Large intestine (tissue), 3 donors: ENCODE measurements at regions not wholly inside any gene's neighbourhood (a gene's known extent, or its start where the extent isn't known, plus 50 kb on each side); places are given as distances from the start of the nearest gene placed in this dataset.

Source experiments
- DNase-seq, 2 donors: peaks; one replicate each; pipeline versions ENCODE4 v3.0.0 to v3.0.0-alpha.2; 2013
- H3K27ac ChIP-seq: one replicate; pipeline ENCODE4 v1.5.1; 2013; ENCODE audit warnings: low read length
- H3K27me3 ChIP-seq: 2 replicates; pipeline ENCODE4 v1.6.1; 2013; ENCODE audit warnings: low read length; ENCODE audit not compliant: control insufficient read depth, insufficient read depth
- H3K36me3 ChIP-seq: 2 replicates; pipeline ENCODE4 v1.6.1; 2013; ENCODE audit warnings: low read length; ENCODE audit not compliant: control insufficient read depth, insufficient read depth
- H3K4me1 ChIP-seq: one replicate; pipeline ENCODE4 v1.6.1; 2013; ENCODE audit warnings: low read length; ENCODE audit not compliant: control insufficient read depth, insufficient read depth
- H3K4me3 ChIP-seq: one replicate; pipeline ENCODE4 v1.5.1; 2013; ENCODE audit warnings: low read length
- H3K9me3 ChIP-seq: one replicate; pipeline ENCODE4 v1.6.1; 2013; ENCODE audit warnings: mild to moderate bottlenecking, low read depth, low read length, moderate library complexity; ENCODE audit not compliant: control insufficient read depth
- WGBS: methylation state at CpG from one replicate; pipeline ENCODE4 v1.1.5; 2013; ENCODE audit warnings: low lambda C conversion rate; ENCODE audit not compliant: insufficient coverage; 5-methylcytosine and 5-hydroxymethylcytosine counted together

DNA sequence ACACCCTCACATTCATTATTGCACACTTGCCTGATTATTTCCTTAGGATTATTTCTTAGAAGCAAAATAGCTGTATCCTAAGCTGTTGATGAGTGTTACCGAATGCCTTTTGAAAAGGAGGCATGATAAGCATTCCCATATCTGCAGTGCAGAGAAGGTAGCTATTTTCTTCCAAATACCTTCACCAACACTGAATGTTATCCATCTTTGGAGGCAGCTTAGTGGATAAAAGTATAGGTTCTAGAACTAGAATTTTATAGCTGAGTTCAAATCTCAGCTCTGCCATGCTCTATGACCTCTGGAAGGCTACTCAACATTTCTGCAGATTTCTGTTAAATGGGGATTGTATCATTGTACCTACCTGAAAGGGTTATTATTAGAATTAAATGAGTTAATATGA, 185.0 kb upstream of the CCDC150 start:
- no CpG with 5 or more reads among the region's 1 CpG for WGBS
- no peak for DNase-seq
- no peaks in the 10 kb centered on the region for H3K4me1 ChIP-seq
- no peaks in the 10 kb centered on the region for H3K27me3 ChIP-seq
- no peak overlapping the region for H3K27ac ChIP-seq
- H3K36me3 ChIP-seq, result no peaks in the 10 kb centered on the region
- H3K4me3 ChIP-seq, result no peak overlapping the region
- H3K9me3 ChIP-seq, result no peaks in the 10 kb centered on the region

DNA sequence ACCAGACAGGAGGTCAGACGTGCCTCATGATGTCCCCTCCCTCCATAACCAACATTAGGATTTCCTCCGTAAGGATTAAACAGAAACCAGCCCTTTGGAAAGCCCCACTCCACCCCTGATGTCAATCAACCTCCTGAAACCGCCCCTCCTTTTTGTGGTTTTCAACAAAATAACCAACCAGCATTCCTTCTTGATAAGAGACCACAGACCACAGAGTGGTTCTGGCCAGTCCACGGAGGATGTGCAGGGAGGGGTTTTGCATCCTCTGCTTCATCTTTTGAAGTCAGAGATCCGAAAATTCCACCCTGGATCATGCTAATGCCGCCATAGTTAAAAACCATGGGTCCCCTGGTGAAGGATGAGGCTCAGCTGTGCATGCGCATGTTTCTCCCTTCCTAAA, 180.0 kb upstream of the CCDC150 start:
- Histone ChIP-seq H3K27me3 (no peaks in the 10 kb centered on the region), H3K27ac (no peak overlapping the region), H3K36me3 (no peaks in the 10 kb centered on the region), H3K9me3 (no peaks in the 10 kb centered on the region), H3K4me1 (no peaks in the 10 kb centered on the region), H3K4me3 (no peak overlapping the region)
- no CpG with 5 or more reads among the region's 7 CpGs for WGBS
- no peak for DNase-seq

DNA sequence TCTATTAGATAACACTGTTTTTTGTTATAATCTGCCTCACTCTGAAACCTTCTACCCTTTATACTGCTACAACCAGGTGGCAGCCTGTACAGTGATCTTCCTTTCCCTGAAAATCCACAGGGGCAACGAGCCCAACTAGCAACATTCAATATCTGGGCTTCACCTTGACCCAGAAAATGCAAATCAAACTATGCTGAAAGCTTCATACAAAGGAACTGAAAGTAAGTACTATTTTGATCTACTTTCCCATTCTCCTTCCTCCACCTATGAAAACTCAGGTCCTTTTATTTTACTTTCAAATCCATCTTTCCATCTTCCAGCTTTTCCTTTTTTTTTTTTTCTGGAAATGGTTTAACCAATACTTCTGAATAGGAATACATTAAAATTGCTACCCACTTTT, 175.8 kb upstream of the CCDC150 start:
- H3K9me3 ChIP-seq, result no peaks in the 10 kb centered on the region
- no CpG with 5 or more reads among the region's 1 CpG for WGBS
- H3K27me3 ChIP-seq, result no peaks in the 10 kb centered on the region
- H3K27ac ChIP-seq, result no peak overlapping the region
- no peaks in the 10 kb centered on the region for H3K36me3 ChIP-seq
- H3K4me1 ChIP-seq, result no peaks in the 10 kb centered on the region
- no peak for DNase-seq
- no peak overlapping the region for H3K4me3 ChIP-seq

DNA sequence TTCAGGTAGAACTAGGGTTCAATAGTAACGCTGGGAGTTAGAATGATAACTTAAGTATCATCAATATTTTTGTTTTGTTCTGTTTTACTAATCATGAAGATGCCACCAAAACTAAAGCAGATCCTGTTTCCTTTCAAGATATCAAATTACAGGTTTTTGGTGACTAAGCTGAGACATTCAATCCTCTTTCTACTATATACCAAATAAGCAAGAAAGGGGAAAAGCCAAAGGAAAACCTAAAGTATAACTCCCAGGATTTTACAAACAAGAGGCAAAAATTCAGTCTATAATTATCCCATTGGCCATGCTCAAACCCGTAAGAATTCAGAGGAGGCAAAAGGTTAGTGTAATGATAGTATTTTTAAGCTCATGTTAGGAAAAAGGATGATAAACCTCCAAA, 175.2 kb upstream of the CCDC150 start:
- no peaks in the 10 kb centered on the region for H3K4me1 ChIP-seq
- H3K4me3 ChIP-seq, result no peak overlapping the region
- H3K9me3 ChIP-seq, result no peaks in the 10 kb centered on the region
- 100% methylated on average over 1 of the region's 2 CpGs for WGBS
- DNase-seq, result no peak
- no peak overlapping the region for H3K27ac ChIP-seq
- no peaks in the 10 kb centered on the region for H3K27me3 ChIP-seq
- no peaks in the 10 kb centered on the region for H3K36me3 ChIP-seq

DNA sequence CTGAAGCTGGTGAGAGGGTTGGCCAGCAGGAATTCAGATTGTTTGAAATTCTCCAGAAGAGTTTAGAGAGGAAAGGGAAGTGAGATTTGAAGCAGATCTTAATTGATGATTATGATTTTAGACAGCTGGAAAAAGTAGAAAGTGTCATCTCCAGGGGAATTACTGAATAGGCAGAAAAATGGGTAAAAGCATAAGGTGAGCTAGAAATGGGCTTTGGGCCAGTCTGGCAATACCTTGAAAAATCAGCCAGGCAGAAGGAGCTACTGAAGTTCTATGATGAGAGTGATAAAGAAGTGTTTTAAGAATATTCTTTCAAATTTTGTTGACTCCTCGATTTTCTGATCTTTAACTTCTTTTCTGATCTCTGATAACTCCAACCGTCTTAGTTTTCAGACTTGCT, 172.9 kb upstream of the CCDC150 start:
- Histone ChIP-seq H3K27me3 (no peaks in the 10 kb centered on the region), H3K36me3 (no peaks in the 10 kb centered on the region), H3K27ac (no peak overlapping the region), H3K9me3 (no peaks in the 10 kb centered on the region), H3K4me1 (no peaks in the 10 kb centered on the region), H3K4me3 (no peak overlapping the region)
- WGBS, result 80% methylated on average over 1 of the region's 2 CpGs
- DNase-seq, result no peak

DNA sequence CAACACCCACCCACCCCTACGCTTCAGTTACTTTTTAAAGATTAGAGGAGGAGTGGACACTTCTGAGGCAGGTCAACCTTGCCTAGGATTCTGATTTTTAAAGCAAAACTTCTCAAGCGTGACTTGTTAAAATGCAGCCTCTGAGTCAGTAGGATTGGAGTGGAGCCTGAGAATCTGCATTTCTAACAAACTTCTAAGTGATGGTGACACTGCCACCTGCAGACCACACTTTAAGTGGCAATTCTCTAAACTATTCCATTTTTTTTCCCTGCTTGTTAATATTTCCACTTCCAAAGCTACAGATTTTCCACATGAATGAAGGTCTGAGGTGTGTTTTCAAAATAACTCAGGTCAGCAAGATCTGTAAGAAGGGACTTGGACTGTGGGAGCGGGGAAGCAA, 171.1 kb upstream of the CCDC150 start:
- Histone ChIP-seq H3K4me1 (no peaks in the 10 kb centered on the region), H3K36me3 (no peaks in the 10 kb centered on the region), H3K9me3 (no peaks in the 10 kb centered on the region), H3K27me3 (no peaks in the 10 kb centered on the region), H3K4me3 (no peak overlapping the region), H3K27ac (no peak overlapping the region)
- WGBS, result no CpG with 5 or more reads among the region's 3 CpGs
- no peak for DNase-seq

DNA sequence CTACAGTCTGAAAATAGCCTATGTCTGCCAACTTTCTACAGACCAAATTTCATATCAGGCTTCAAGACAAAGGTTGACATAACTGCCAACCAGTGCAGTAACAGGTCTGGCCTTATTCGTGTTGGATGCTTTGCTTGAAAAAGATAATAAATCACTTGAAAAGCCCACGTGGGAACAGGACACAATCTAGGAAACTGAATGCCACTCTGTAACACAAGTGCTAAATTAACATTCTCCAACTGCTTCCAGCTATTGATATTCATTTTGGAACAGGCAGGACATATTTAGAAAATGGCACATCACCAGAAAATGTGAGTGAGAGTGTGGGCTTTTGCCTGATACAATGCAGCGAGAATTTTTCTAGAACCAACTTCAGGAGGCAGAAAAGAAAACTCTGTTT, 165.9 kb upstream of the CCDC150 start:
- Histone ChIP-seq H3K4me3 (no peak overlapping the region), H3K4me1 (no peaks in the 10 kb centered on the region), H3K9me3 (no peaks in the 10 kb centered on the region), H3K36me3 (no peaks in the 10 kb centered on the region), H3K27me3 (no peaks in the 10 kb centered on the region), H3K27ac (no peak overlapping the region)
- DNase-seq, result no peak
- 43% methylated on average over 2 of the region's 3 CpGs for WGBS

DNA sequence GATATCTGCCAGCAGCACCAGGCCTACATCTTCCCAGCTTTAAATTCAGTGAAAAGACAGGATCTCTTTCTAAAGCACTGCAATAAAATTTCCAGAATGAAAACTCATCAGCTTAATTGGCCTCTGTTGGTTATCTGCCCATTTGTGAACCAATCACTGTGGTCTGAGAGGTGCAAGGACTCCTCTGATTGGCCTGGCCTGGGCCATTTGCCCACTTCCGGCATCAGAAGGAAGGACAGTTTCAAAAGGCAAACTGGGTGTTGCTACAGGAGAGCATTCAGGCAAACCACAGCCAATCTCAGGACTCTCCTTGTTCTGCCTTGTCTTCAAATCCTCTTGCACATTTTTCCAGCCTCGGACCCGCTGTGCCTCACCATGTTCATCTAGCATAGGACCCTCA, 163.9 kb upstream of the CCDC150 start:
- no peak for DNase-seq
- no peaks in the 10 kb centered on the region for H3K9me3 ChIP-seq
- H3K27me3 ChIP-seq, result no peaks in the 10 kb centered on the region
- no peaks in the 10 kb centered on the region for H3K36me3 ChIP-seq
- WGBS, result no CpG with 5 or more reads among the region's 3 CpGs
- no peak overlapping the region for H3K4me3 ChIP-seq
- H3K4me1 ChIP-seq, result no peaks in the 10 kb centered on the region
- H3K27ac ChIP-seq, result no peak overlapping the region

DNA sequence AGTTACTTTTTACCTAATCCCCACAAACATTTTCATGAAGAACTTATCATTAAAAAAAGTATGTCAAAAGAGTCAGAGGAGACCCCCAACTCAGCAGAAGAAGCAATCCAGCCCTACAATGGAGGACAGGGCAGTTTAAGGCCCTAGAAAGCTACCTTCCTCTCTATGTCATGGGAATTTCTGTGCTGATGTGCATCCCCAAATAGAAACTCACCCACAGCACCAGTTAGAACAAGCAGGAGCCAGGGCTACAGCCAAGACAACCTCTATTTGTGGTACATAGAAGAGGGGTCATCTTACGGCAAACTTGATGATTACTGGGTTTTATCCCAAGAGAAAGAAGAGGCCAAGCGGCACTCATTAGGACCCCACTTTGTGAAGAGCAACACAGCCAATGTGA, 160.9 kb upstream of the CCDC150 start:
- no peak for DNase-seq
- no peaks in the 10 kb centered on the region for H3K36me3 ChIP-seq
- no CpG with 5 or more reads among the region's 2 CpGs for WGBS
- no peaks in the 10 kb centered on the region for H3K27me3 ChIP-seq
- H3K9me3 ChIP-seq, result no peaks in the 10 kb centered on the region
- H3K27ac ChIP-seq, result no peak overlapping the region
- no peaks in the 10 kb centered on the region for H3K4me1 ChIP-seq
- no peak overlapping the region for H3K4me3 ChIP-seq

DNA sequence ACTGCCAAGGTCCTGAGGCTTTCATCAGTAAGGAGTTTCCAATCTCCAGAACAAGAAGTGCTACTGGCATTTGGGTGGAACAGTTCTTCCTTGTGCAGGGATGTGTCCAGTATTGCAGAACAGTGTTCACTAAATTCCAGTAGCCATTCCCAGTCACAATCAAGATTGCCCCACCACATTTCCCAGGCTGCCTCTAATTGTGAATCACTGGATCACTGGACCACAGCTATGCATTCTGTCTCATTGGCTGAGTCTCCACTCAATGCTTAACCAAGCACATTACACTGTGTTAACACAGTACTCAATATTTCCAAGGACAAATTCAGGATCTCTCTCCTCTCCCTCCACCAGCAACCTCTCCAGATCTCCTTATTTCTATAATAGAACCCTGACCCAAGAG, 160.2 kb upstream of the CCDC150 start:
- no peaks in the 10 kb centered on the region for H3K9me3 ChIP-seq
- no peak for DNase-seq
- H3K27ac ChIP-seq, result no peak overlapping the region
- no peaks in the 10 kb centered on the region for H3K27me3 ChIP-seq
- no peaks in the 10 kb centered on the region for H3K36me3 ChIP-seq
- H3K4me3 ChIP-seq, result no peak overlapping the region
- H3K4me1 ChIP-seq, result no peaks in the 10 kb centered on the region

DNA sequence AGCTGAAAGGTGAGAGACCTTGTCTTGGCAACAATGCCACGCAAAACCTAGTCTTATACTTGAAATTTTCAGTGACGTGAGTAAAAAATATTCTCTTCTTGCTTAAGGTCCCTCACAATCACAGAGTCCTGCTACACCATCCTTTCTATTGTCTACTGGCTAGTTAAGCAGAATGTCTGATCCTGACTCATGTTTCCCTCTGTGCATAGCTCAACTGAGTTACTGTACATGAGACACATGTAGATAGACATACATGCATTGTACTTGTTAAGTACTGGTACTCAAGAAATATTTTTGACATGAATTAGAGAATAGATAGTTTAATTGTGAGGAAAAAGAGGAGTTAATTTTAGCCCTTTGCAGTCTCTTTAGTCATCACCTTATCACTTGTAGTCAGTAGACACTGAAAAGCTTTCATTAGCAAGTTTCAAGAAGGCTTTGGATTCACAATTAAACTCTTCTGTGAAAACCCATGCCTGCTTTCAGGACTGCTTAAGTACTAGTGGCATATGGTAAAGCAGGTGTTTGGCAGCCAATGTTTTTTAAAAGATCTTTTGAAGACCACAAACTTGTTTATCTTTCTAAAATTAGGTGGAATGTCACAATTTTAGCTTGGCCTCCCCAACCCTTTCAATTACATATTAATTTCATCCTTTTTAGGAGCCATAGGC, 158.7 kb upstream of the CCDC150 start:
- Histone ChIP-seq H3K27me3 (no peaks in the 10 kb centered on the region), H3K4me1 (no peaks in the 10 kb centered on the region), H3K4me3 (no peak overlapping the region), H3K9me3 (no peaks in the 10 kb centered on the region), H3K36me3 (no peaks in the 10 kb centered on the region), H3K27ac (no peak overlapping the region)
- no CpG with 5 or more reads among the region's 2 CpGs for WGBS
- no peak for DNase-seq
